OCI-LY3 (cell line): ENCODE measurements at regions not wholly inside any gene's neighbourhood (a gene's known extent, or its start where the extent isn't known, plus 50 kb on each side); places are given as distances from the start of the nearest gene placed in this dataset.

Experiments used
- H2AFZ ChIP-seq: fragments of 200-600, 300-600 bp; shearing (Covaris generic); 2 replicates; pipeline ENCODE4 v1.6.0; 2014; ENCODE audit warnings: antibody characterized with exemption, low read depth, low read length
- H3K27ac ChIP-seq: fragments of 200-600, 300-600 bp; sonication (generic); 2 replicates; pipeline ENCODE4 v1.5.1; 2014; ENCODE audit warnings: mild to moderate bottlenecking, low read length, moderate library complexity, mixed read lengths
- H3K27me3 ChIP-seq: fragments of 200-600, 300-600 bp; sonication (generic); 2 replicates; pipeline ENCODE4 v1.6.1; 2014; ENCODE audit warnings: low read depth, low read length, mixed read lengths
- H3K36me3 ChIP-seq: fragments of 200-600, 300-600 bp; sonication (generic); replicated peaks from 2 replicates; pipeline ENCODE3; 2014; ENCODE audit warnings: low read depth, low read length, mixed read lengths
- H3K4me1 ChIP-seq: fragments of 300-600, 200-600 bp; sonication (generic); 2 replicates; pipeline ENCODE4 v1.6.1; 2014; ENCODE audit warnings: low read length, mixed read lengths
- H3K4me2 ChIP-seq: fragments of 200-600, 300-600 bp; sonication (generic); 2 replicates; pipeline ENCODE4 v1.6.1; 2014; ENCODE audit warnings: low read length, mixed read lengths
- H3K4me3 ChIP-seq: fragments of 300-600, 200-600 bp; sonication (generic); 2 replicates; pipeline ENCODE4 v1.5.1; 2014; ENCODE audit warnings: antibody characterized with exemption, mild to moderate bottlenecking, low read length, moderate library complexity
- H3K79me2 ChIP-seq: fragments of 300-600, 200-600 bp; shearing (Covaris generic); 2 replicates; pipeline ENCODE4 v1.6.1; 2014; ENCODE audit warnings: mild to moderate bottlenecking, low read length, mixed read lengths
- H3K9ac ChIP-seq: fragments of 300-600, 200-600 bp; shearing (Covaris generic); 2 replicates; pipeline ENCODE4 v1.6.0; 2014; ENCODE audit warnings: mild to moderate bottlenecking, low read length, moderate library complexity
- H3K9me3 ChIP-seq: fragments of 200-600, 300-600 bp; shearing (Covaris generic); 2 replicates; pipeline ENCODE4 v1.6.1; 2014; ENCODE audit warnings: low read length, mixed read lengths; ENCODE audit not compliant: insufficient read depth
- H4K20me1 ChIP-seq: fragments of 200-600, 300-600 bp; sonication (generic); 2 replicates; pipeline ENCODE4 v1.6.1; 2016; ENCODE audit warnings: low read length, mixed read lengths; ENCODE audit not compliant: insufficient read depth
- CTCF ChIP-seq: fragments of 200-600, 300-600 bp; sonication (generic); IDR thresholded peaks from 2 replicates; pipeline ENCODE4 v1.5.1; 2014; ENCODE audit warnings: antibody characterized with exemption, low read length, low read depth
- EZH2phosphoT487 ChIP-seq: fragments of 200-600 bp; shearing (Covaris generic); IDR thresholded peaks from 2 replicates; pipeline ENCODE4 v1.6.1; 2018; ENCODE audit warnings: antibody characterized with exemption, mixed run types, low read depth

GRCh38 chr20:53841741-53842140, 228.7 kb downstream of the BCAS1 start:
- Histone ChIP-seq H3K4me2 (no peak overlapping the region), H2AFZ (no peak overlapping the region), H3K9me3 (no peaks in the 10 kb centered on the region), H3K27me3 (no peaks in the 10 kb centered on the region), H3K4me3 (no peak overlapping the region), H3K4me1 (peaks cover 11% of the 10 kb centered on the region), H3K79me2 (no peaks in the 10 kb centered on the region), H3K36me3 (no peaks in the 10 kb centered on the region), H3K27ac (no peak overlapping the region), H3K9ac (no peak overlapping the region), H4K20me1 (no peaks in the 10 kb centered on the region)
- TF ChIP-seq CTCF, result no peak
- TF ChIP-seq EZH2phosphoT487, result no peak

- no peaks in the 10 kb centered on the region for H4K20me1 ChIP-seq
- no peak overlapping the region for H2AFZ ChIP-seq
- TF ChIP-seq CTCF, result no peak
- TF ChIP-seq EZH2phosphoT487, result no peak
- H3K79me2 ChIP-seq, result no peaks in the 10 kb centered on the region
- H3K4me3 ChIP-seq, result no peak overlapping the region
- no peaks in the 10 kb centered on the region for H3K9me3 ChIP-seq
- H3K27me3 ChIP-seq, result no peaks in the 10 kb centered on the region
- no peak overlapping the region for H3K9ac ChIP-seq
- H3K27ac ChIP-seq, result no peak overlapping the region
- H3K4me2 ChIP-seq, result no peak overlapping the region
- H3K4me1 ChIP-seq, result peaks cover 9% of the 10 kb centered on the region
- H3K36me3 ChIP-seq, result no peaks in the 10 kb centered on the region
Observed at GRCh38 chr20:53840532-53840931, 229.9 kb downstream of the BCAS1 start.

- H3K79me2 ChIP-seq, result no peaks in the 10 kb centered on the region
- no peak for TF ChIP-seq EZH2phosphoT487
- no peak for TF ChIP-seq CTCF
- H2AFZ ChIP-seq, result peak overlapping the region; percentile 72; the same call in 1 of the 2 replicates
- H4K20me1 ChIP-seq, result no peaks in the 10 kb centered on the region
- H3K9me3 ChIP-seq, result no peaks in the 10 kb centered on the region
- H3K27me3 ChIP-seq, result no peaks in the 10 kb centered on the region
- no peak overlapping the region for H3K9ac ChIP-seq
- no peaks in the 10 kb centered on the region for H3K36me3 ChIP-seq
- H3K4me1 ChIP-seq, result peaks cover 9% of the 10 kb centered on the region
- no peak overlapping the region for H3K4me3 ChIP-seq
- H3K4me2 ChIP-seq, result peak overlapping the region; percentile 5
- H3K27ac ChIP-seq, result no peak overlapping the region
Observed at GRCh38 chr20:53839423-53840176, 230.8 kb downstream of the BCAS1 start.

GRCh38 chr20:53838311-53838868, 232.0 kb downstream of the BCAS1 start:
- no peak overlapping the region for H2AFZ ChIP-seq
- H3K79me2 ChIP-seq, result no peaks in the 10 kb centered on the region
- no peaks in the 10 kb centered on the region for H3K36me3 ChIP-seq
- no peak overlapping the region for H3K9ac ChIP-seq
- H3K4me2 ChIP-seq, result no peak overlapping the region
- TF ChIP-seq CTCF (no peak), EZH2phosphoT487 (no peak)
- no peak overlapping the region for H3K27ac ChIP-seq
- no peaks in the 10 kb centered on the region for H4K20me1 ChIP-seq
- no peaks in the 10 kb centered on the region for H3K27me3 ChIP-seq
- no peak overlapping the region for H3K4me3 ChIP-seq
- H3K9me3 ChIP-seq, result no peaks in the 10 kb centered on the region
- peaks cover 9% of the 10 kb centered on the region for H3K4me1 ChIP-seq
